ENCODE measurements at regions not wholly inside any gene's neighbourhood (a gene's known extent, or its start where the extent isn't known, plus 50 kb on each side); places are given as distances from the start of the nearest gene placed in this dataset.

GRCh38 chr10:35838054-35838453, 196.0 kb upstream of the FZD8 start (continued):
- TF ChIP-seq FOSL1 (IDR thresholded peaks at IDR 0.05; ENCODE audit: insufficient read depth, low read depth, low read length) (no peak), TAF1 (IDR thresholded peaks at IDR 0.05; ENCODE audit: low read depth, low read length) (no peak)
